GOT3 (cell line): ENCODE measurements at regions not wholly inside any gene's neighbourhood (a gene's known extent, or its start where the extent isn't known, plus 50 kb on each side); places are given as distances from the start of the nearest gene placed in this dataset.
"Not testable (repeated sequence)": the region's sequence is repeated elsewhere in the genome, so short reads cannot be mapped to it uniquely, and the experiment has no call there.

Source experiments
- DNase-seq: peaks from one replicate; lab custom pipeline; 2025; ENCODE audit warnings: mixed read lengths; lab: John Stamatoyannopoulos, UW

DNA sequence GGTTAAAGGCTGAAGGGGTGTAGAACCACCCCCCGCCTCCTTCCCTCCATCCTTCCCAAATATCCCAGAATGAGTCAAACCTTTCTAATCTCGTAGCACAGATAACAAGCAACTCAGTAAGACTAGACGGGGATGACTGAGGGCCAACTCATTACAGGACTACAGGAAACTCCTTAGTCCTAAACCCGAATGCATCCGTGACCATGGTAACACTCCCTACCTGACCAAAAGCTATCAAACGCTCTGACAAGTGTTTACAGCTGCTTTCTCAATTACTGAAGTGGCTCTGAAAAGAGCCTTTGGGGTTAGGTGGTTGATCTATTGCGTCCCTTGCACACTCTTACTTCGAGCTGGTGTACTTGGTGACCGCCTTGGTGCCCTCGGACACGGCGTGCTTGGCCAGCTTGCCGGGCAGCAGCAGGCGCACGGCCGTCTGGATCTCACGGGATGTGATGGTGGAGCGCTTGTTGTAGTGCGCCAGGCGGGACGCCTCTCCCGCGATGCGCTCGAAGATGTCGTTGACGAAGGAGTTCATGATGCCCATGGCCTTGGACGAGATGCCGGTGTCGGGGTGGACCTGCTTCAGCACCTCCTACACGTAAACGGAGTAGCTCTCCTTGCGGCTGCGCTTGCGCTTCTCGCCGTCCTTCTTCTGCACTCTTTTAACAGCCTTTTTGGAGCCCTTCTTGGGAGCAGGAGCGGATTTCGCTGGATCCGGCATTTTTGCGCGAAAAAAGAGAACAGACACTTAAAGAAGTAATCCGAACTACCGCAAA is 67.4 kb downstream of the FAM72B start:
- not testable (repeated sequence) for DNase-seq

DNA sequence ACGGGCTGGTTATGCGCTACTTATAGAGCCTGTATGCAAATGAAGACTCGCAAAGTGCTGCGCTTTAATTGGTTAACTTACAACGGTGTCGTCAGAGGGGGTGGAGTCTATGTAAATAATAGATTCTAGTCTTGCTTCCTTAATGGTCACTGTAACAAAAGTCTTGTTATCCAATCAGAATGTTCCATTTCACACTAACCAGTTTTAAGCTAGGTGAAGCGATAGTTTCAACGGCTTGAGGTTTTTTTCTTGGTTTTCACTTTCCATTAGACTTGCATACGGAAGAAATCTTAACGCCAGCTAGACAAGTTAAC is 66.9 kb downstream of the FAM72B start:
- not testable (repeated sequence) for DNase-seq

DNA sequence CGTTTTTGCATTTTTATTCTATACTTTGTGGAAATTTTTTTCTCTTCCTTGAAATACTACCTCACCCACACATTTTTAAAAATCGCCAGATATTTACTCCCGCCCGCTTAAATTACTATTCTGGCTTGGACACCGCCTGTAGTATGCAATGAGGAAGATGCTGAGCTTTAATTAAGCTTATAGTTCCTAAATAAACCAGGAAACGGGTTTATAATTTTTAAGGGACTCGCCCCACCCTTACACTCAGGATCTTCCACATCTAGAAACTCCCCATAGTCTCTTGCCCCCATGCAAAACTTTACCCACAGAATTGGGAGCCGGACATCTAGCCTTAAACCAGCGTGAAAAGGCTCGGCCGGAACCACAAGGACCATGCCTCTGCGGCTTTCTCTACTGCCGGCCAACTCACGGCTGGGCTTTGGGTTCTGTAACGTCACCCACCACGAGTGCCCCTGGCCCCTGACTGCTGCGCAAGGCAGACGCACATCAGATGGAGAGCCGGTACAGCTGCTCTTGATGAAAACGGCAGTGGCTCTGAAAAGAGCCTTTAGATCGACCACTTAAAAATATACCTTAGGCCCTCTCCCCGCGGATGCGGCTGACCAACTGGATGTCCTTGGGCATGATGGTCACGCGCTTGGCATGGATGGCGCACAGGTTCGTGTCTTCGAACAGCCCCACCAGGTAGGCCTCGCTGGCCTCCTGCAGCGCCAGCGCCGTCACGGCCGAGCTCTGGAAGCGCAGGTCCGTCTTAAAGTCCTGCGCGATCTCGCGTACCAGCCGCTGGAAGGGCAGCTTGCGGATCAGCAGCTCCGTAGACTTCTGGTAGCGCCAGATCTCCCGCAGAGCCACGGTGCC is 66.3 kb downstream of the FAM72B start:
- DNase-seq, result not testable (repeated sequence)
